ENCODE measurements at regions not wholly inside any gene's neighbourhood (a gene's known extent, or its start where the extent isn't known, plus 50 kb on each side); places are given as distances from the start of the nearest gene placed in this dataset.

GRCh38 chr7:10412422-10413019, 561.2 kb upstream of the PHF14 start:
- in situ Hi-C loops (cut with HindIII; ENCODE audit: low sequenced_read_pairs): no loop called here
- peak; percentile 23 for DNase-seq (ENCODE audit: low read depth)
- TF ChIP-seq CTCF (IDR thresholded peaks at IDR 0.05; ENCODE audit: low read depth, low read length, missing control alignments): peak; percentile 68
- no peak overlapping the region for H3K4me3 ChIP-seq (ENCODE audit: low read depth, low read length)

- no peak for TF ChIP-seq CTCF (IDR thresholded peaks at IDR 0.05; ENCODE audit: low read depth, low read length, missing control alignments)
- no peak for DNase-seq (ENCODE audit: low read depth)
- H3K4me3 ChIP-seq (ENCODE audit: low read depth, low read length): no peak overlapping the region
- in situ Hi-C loops (cut with HindIII; ENCODE audit: low sequenced_read_pairs): no loop called here
These were observed 554.7 kb upstream of the PHF14 start for GRCh38 chr7:10418985-10419384.

- TF ChIP-seq CTCF (IDR thresholded peaks at IDR 0.05; ENCODE audit: low read depth, low read length, missing control alignments): no peak
- DNase-seq (ENCODE audit: low read depth): no peak
- in situ Hi-C loops (cut with HindIII; ENCODE audit: low sequenced_read_pairs): no loop called here
- no peak overlapping the region for H3K4me3 ChIP-seq (ENCODE audit: low read depth, low read length)
These were observed 544.6 kb upstream of the PHF14 start for GRCh38 chr7:10429031-10429430.

- TF ChIP-seq CTCF (IDR thresholded peaks at IDR 0.05; ENCODE audit: low read depth, low read length, missing control alignments): no peak
- in situ Hi-C loops (cut with HindIII; ENCODE audit: low sequenced_read_pairs): no loop called here
- H3K4me3 ChIP-seq (ENCODE audit: low read depth, low read length): no peak overlapping the region
- no peak for DNase-seq (ENCODE audit: low read depth)
These were observed 544.2 kb upstream of the PHF14 start for GRCh38 chr7:10429511-10429910.

GRCh38 chr7:10436302-10436701, 537.4 kb upstream of the PHF14 start:
- DNase-seq (ENCODE audit: low read depth): no peak
- no peak for TF ChIP-seq CTCF (IDR thresholded peaks at IDR 0.05; ENCODE audit: low read depth, low read length, missing control alignments)
- in situ Hi-C loops (cut with HindIII; ENCODE audit: low sequenced_read_pairs): no loop called here
- no peak overlapping the region for H3K4me3 ChIP-seq (ENCODE audit: low read depth, low read length)

- H3K4me3 ChIP-seq (ENCODE audit: low read depth, low read length): no peak overlapping the region
- no peak for TF ChIP-seq CTCF (IDR thresholded peaks at IDR 0.05; ENCODE audit: low read depth, low read length, missing control alignments)
- DNase-seq (ENCODE audit: low read depth): no peak
- in situ Hi-C loops (cut with HindIII; ENCODE audit: low sequenced_read_pairs): no loop called here
These were observed 534.6 kb upstream of the PHF14 start for GRCh38 chr7:10439027-10439426.

All from astrocyte of the cerebellum (primary cell).